Loucy (cell line): ENCODE measurements at regions not wholly inside any gene's neighbourhood (a gene's known extent, or its start where the extent isn't known, plus 50 kb on each side); places are given as distances from the start of the nearest gene placed in this dataset.
"Not testable (repeated sequence)": the region's sequence is repeated elsewhere in the genome, so short reads cannot be mapped to it uniquely, and the experiment has no call there.

Experiments
- H2AFZ ChIP-seq: fragments of 200-600 bp; sonication (generic); 2 replicates; pipeline ENCODE4 v1.6.0; 2016; ENCODE audit warnings: antibody characterized with exemption, mild to moderate bottlenecking, low read length, moderate library complexity
- H3F3A ChIP-seq: fragments of 200-600 bp; 2 replicates; pipeline ENCODE4 v1.6.0; 2016; ENCODE audit warnings: antibody characterized with exemption, low read depth, mild to moderate bottlenecking
- H3K27me3 ChIP-seq: fragments of 200-600 bp; sonication (generic); 2 replicates; pipeline ENCODE4 v1.6.1; 2014; ENCODE audit warnings: low read length, mild to moderate bottlenecking; ENCODE audit not compliant: insufficient read depth, poor library complexity, severe bottlenecking
- H3K36me3 ChIP-seq: fragments of 200-600 bp; sonication (generic); 2 replicates; pipeline ENCODE4 v1.6.1; 2016; ENCODE audit warnings: low read length; ENCODE audit not compliant: insufficient read depth
- H3K4me1 ChIP-seq: fragments of 200-600 bp; sonication (generic); 2 replicates; pipeline ENCODE4 v1.5.1; 2014; ENCODE audit warnings: low read length, mild to moderate bottlenecking; ENCODE audit not compliant: insufficient read depth, poor library complexity, severe bottlenecking
- H3K4me2 ChIP-seq: fragments of 200-600 bp; sonication (generic); 2 replicates; pipeline ENCODE4 v1.6.0; 2014; ENCODE audit warnings: antibody characterized with exemption, low read length, low read depth, mild to moderate bottlenecking; ENCODE audit not compliant: poor library complexity, severe bottlenecking
- H3K4me3 ChIP-seq: fragments of 200-600 bp; sonication (generic); 2 replicates; pipeline ENCODE4 v1.5.1; 2014; ENCODE audit warnings: low read length, mild to moderate bottlenecking, mixed read lengths; ENCODE audit not compliant: poor library complexity, severe bottlenecking
- H3K79me2 ChIP-seq: fragments of 200-600 bp; sonication (generic); 2 replicates; pipeline ENCODE4 v1.6.1; 2014; ENCODE audit warnings: low read length; ENCODE audit not compliant: insufficient read depth
- H3K9ac ChIP-seq: fragments of 200-600 bp; sonication (generic); 2 replicates; pipeline ENCODE4 v1.6.0; 2014; ENCODE audit warnings: mild to moderate bottlenecking, low read depth, low read length, moderate library complexity; ENCODE audit not compliant: poor library complexity, severe bottlenecking
- H3K9me2 ChIP-seq: fragments of 200-600 bp; sonication (generic); replicated peaks from 2 replicates; pipeline ENCODE4 v1.6.1; 2016; ENCODE audit warnings: low read depth, low read length, mixed read lengths
- H3K9me3 ChIP-seq: fragments of 200-600 bp; sonication (generic); 2 replicates; pipeline ENCODE4 v1.6.1; 2014; ENCODE audit warnings: mild to moderate bottlenecking, antibody characterized with exemption, low read length, low read depth; ENCODE audit not compliant: insufficient read depth
- H4K20me1 ChIP-seq: fragments of 200-600 bp; sonication (generic); 2 replicates; pipeline ENCODE4 v1.6.0; 2014; ENCODE audit warnings: antibody characterized with exemption, low read length, mild to moderate bottlenecking; ENCODE audit not compliant: insufficient read depth, poor library complexity, severe bottlenecking
- EZH2phosphoT487 ChIP-seq: fragments of 200-600 bp; IDR thresholded peaks from 2 replicates; pipeline ENCODE4 v1.6.1; 2018; ENCODE audit warnings: antibody characterized with exemption, mild to moderate bottlenecking, moderate library complexity, borderline replicate concordance
- TF ChIP-seq, protein P1 (sequence below): fragments of 200-600 bp; sonication (generic); conservative IDR thresholded peaks from 2 replicates; pipeline ENCODE4 v1.5.1; 2014; ENCODE audit warnings: mild to moderate bottlenecking, antibody characterized with exemption, low read length

DNA sequence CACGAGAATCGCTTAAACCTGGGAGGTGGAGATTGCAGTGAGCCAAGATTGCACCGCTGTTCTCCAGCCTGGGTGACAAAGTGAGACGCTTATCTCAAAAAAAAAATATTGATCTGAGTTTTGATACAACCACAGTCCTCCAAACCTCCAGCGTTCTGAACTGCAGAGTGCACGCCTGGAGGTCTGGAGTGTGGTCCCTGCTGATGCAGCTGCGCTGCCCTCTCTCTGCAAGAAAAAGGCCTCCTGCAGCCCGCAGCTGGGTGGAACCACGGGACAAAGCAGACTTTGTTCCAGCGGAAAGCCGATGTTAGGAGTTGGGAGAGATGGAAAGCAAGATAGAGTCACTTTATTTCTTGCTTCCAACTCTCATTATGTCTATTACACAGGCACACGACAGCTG is 144.9 kb upstream of the SOD1 start:
- Histone ChIP-seq H3F3A (peaks cover 6% of the 10 kb centered on the region; the same call in 1 of the 2 replicates), H3K4me3 (no peak overlapping the region), H3K4me2 (no peak overlapping the region), H3K4me1 (peaks cover 22% of the 10 kb centered on the region), H3K36me3 (no peaks in the 10 kb centered on the region; the same call in 1 of the 2 replicates), H3K79me2 (peaks cover 79% of the 10 kb centered on the region), H3K9me3 (no peaks in the 10 kb centered on the region), H3K9ac (no peak overlapping the region), H3K9me2 (no peaks in the 10 kb centered on the region), H2AFZ (no peak overlapping the region), H3K27me3 (no peaks in the 10 kb centered on the region), H4K20me1 (no peaks in the 10 kb centered on the region)
- TF ChIP-seq, protein P1, sequence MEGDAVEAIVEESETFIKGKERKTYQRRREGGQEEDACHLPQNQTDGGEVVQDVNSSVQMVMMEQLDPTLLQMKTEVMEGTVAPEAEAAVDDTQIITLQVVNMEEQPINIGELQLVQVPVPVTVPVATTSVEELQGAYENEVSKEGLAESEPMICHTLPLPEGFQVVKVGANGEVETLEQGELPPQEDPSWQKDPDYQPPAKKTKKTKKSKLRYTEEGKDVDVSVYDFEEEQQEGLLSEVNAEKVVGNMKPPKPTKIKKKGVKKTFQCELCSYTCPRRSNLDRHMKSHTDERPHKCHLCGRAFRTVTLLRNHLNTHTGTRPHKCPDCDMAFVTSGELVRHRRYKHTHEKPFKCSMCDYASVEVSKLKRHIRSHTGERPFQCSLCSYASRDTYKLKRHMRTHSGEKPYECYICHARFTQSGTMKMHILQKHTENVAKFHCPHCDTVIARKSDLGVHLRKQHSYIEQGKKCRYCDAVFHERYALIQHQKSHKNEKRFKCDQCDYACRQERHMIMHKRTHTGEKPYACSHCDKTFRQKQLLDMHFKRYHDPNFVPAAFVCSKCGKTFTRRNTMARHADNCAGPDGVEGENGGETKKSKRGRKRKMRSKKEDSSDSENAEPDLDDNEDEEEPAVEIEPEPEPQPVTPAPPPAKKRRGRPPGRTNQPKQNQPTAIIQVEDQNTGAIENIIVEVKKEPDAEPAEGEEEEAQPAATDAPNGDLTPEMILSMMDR, result peak; percentile 39
- no peak for TF ChIP-seq EZH2phosphoT487

DNA sequence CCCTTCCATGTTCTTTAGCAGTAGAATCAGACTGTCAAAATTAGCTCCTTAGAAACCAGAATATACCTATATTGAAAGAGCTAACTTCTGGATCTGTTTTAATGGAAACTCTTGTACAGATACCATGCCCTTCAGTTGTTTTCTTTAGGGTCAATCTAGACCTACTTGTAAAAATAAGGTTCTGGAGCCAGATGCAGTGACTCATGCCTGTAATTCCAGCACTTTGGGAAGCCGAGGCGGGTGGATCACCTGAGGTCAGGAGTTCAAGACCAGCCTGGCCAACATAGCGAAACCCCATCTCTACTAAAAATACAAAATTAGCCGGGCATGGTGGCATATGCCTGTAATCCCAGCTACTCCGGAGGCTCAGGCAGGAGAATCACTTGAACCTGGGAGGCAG is 146.0 kb upstream of the SOD1 start:
- Histone ChIP-seq H3K79me2 (peaks cover 83% of the 10 kb centered on the region), H3K4me1 (peaks cover 25% of the 10 kb centered on the region)
- not testable (repeated sequence) for H2AFZ ChIP-seq, H3K36me3 ChIP-seq, H3F3A ChIP-seq, H3K9me3 ChIP-seq, H3K27me3 ChIP-seq, H3K9me2 ChIP-seq, H3K4me3 ChIP-seq, H3K9ac ChIP-seq, H3K4me2 ChIP-seq, H4K20me1 ChIP-seq

DNA sequence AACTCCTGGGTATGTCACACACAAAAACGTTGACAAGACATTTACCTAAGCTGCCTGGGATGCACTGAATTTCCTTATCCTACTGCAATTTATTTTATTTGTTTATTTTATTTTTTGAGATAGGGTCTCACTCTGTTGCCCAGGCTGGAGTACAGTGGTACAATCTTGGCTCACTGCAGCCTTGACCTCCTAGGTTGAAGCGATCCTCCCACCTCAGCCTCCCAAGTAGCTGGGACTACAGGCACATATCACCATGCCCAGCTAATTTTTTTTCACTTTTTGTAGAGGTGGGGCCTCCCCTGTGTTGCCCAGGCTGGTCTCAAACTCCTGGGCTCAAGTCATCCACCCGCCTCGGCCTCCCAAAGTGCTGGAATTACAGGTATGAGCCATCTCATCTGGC is 147.5 kb upstream of the SOD1 start:
- peaks cover 91% of the 10 kb centered on the region for H3K79me2 ChIP-seq
- H3K4me3 ChIP-seq, H2AFZ ChIP-seq, H3K9ac ChIP-seq, H3K36me3 ChIP-seq, H3K27me3 ChIP-seq, H3K9me3 ChIP-seq, H3F3A ChIP-seq, H3K9me2 ChIP-seq, H3K4me2 ChIP-seq, H4K20me1 ChIP-seq: not testable (repeated sequence)
- H3K4me1 ChIP-seq, result peaks cover 17% of the 10 kb centered on the region

DNA sequence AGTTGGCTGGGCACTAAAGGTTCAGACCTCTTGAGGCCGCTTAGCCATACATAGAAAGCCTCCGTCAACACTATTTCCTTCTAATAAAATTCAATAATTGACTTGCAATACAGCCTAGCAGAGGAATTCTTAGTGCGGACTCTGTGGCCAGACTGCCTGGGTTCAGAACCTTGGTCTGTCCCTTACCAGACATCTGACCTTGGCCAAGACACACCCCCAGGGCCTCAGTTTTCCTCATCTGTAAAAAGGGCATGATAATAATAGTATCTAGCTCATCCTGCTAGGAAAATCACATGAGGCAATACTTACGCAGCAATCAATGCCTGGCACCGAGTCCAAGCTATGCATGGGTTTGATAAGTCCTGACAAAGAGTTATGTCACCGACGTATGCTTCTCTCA is 148.2 kb upstream of the SOD1 start:
- Histone ChIP-seq H3F3A (no peaks in the 10 kb centered on the region), H3K9me2 (no peaks in the 10 kb centered on the region), H3K4me2 (no peak overlapping the region), H3K9me3 (no peaks in the 10 kb centered on the region), H3K4me1 (peaks cover 20% of the 10 kb centered on the region), H3K27me3 (no peaks in the 10 kb centered on the region), H3K9ac (no peak overlapping the region), H2AFZ (no peak overlapping the region), H3K79me2 (peaks cover 87% of the 10 kb centered on the region), H4K20me1 (peaks cover under 1% of the 10 kb centered on the region), H3K36me3 (no peaks in the 10 kb centered on the region; the same call in 1 of the 2 replicates), H3K4me3 (no peak overlapping the region)
- TF ChIP-seq EZH2phosphoT487, result no peak
- TF ChIP-seq, protein P1, result no peak
